Neural cell (in vitro differentiated cells): ENCODE measurements at regions not wholly inside any gene's neighbourhood (a gene's known extent, or its start where the extent isn't known, plus 50 kb on each side); places are given as distances from the start of the nearest gene placed in this dataset.

Experiments
- H2AFZ ChIP-seq: fragments of 200-600, 300-800 bp; sonication (generic), shearing (Covaris generic); 2 replicates; pipeline ENCODE4 v1.6.0; 2014; ENCODE audit warnings: low read depth, mild to moderate bottlenecking, antibody characterized with exemption, low read length, moderate library complexity
- H3F3A ChIP-seq: fragments of 200-600 bp; shearing (Covaris generic); 2 replicates; pipeline ENCODE4 v1.6.1; 2016; ENCODE audit warnings: mild to moderate bottlenecking, moderate library complexity, mixed read lengths, antibody characterized with exemption, low read length; ENCODE audit not compliant: insufficient read depth, poor library complexity, severe bottlenecking
- H3K27ac ChIP-seq: fragments of 200-600, 300-800 bp; sonication (generic), shearing (Covaris generic); 2 replicates; pipeline ENCODE4 v1.5.1; 2014; ENCODE audit warnings: mild to moderate bottlenecking, low read length, moderate library complexity
- H3K27me3 ChIP-seq: fragments of 300-800, 200-600 bp; sonication (generic), shearing (Covaris generic); 2 replicates; pipeline ENCODE4 v1.6.0; 2014; ENCODE audit warnings: mild to moderate bottlenecking, low read depth, low read length, moderate library complexity; ENCODE audit not compliant: insufficient read depth
- H3K36me3 ChIP-seq: fragments of 300-800, 200-600 bp; sonication (generic), shearing (Covaris generic); 2 replicates; pipeline ENCODE4 v1.5.1; 2014; ENCODE audit warnings: mild to moderate bottlenecking, antibody characterized with exemption, low read length, moderate library complexity; ENCODE audit not compliant: insufficient read depth
- H3K4me2 ChIP-seq: fragments of 300-800, 200-600 bp; sonication (generic), shearing (Covaris generic); 2 replicates; pipeline ENCODE4 v1.6.0; 2014; ENCODE audit warnings: mild to moderate bottlenecking, low read length
- H3K4me3 ChIP-seq: fragments of 300-800, 200-600 bp; sonication (generic), shearing (Covaris generic); 2 replicates; pipeline ENCODE4 v1.5.1; 2014; ENCODE audit warnings: mild to moderate bottlenecking, low read length, moderate library complexity
- H3K79me2 ChIP-seq: fragments of 200-600 bp; shearing (Covaris generic); replicated peaks from 2 replicates; pipeline ENCODE4 v1.6.0; 2014; ENCODE audit warnings: mild to moderate bottlenecking, low read length, moderate library complexity; ENCODE audit not compliant: insufficient read depth
- H3K9ac ChIP-seq: fragments of 300-800, 200-600 bp; sonication (generic), shearing (Covaris generic); 2 replicates; pipeline ENCODE4 v1.6.1; 2016; ENCODE audit warnings: mild to moderate bottlenecking, low read length, mixed read lengths
- H3K9me2 ChIP-seq: fragments of 200-600 bp; shearing (Covaris generic); 2 replicates; pipeline ENCODE4 v1.6.1; 2016; ENCODE audit warnings: mild to moderate bottlenecking, low read length, mixed read lengths; ENCODE audit not compliant: insufficient read depth
- H3K9me3 ChIP-seq: fragments of 200-600, 300-800 bp; sonication (generic), shearing (Covaris generic); 2 replicates; pipeline ENCODE4 v1.6.1; 2016; ENCODE audit warnings: mild to moderate bottlenecking, mixed run types, low read length, moderate library complexity, mixed read lengths
- H4K20me1 ChIP-seq: fragments of 200-600 bp; shearing (Covaris generic); 2 replicates; pipeline ENCODE4 v1.6.1; 2016; ENCODE audit warnings: mild to moderate bottlenecking, mixed run types; ENCODE audit not compliant: insufficient read depth
- CTCF ChIP-seq: fragments of 450-650 bp; IDR thresholded peaks from 2 replicates; pipeline ENCODE4 v1.5.1; 2014; ENCODE audit warnings: antibody characterized with exemption, mild to moderate bottlenecking, moderate library complexity; ENCODE audit not compliant: poor library complexity, severe bottlenecking
- EP300 ChIP-seq: fragments of 450-650 bp; conservative IDR thresholded peaks from 2 replicates; pipeline ENCODE4 v1.6.1; 2014; ENCODE audit warnings: antibody characterized with exemption, mild to moderate bottlenecking, moderate library complexity; ENCODE audit not compliant: poor library complexity, severe bottlenecking
- EZH2 ChIP-seq: fragments of 200-600, 300-800 bp; shearing (Covaris generic), sonication (generic); IDR thresholded peaks from 2 replicates; pipeline ENCODE4 v1.6.1; 2014; ENCODE audit warnings: antibody characterized with exemption, low read length, borderline replicate concordance, mild to moderate bottlenecking; ENCODE audit not compliant: insufficient read depth, poor library complexity, severe bottlenecking
- MXI1 ChIP-seq: fragments of 450-650 bp; conservative IDR thresholded peaks from 2 replicates; pipeline ENCODE4 v1.6.1; 2014; ENCODE audit warnings: antibody characterized with exemption, mild to moderate bottlenecking; ENCODE audit not compliant: poor library complexity, severe bottlenecking
- POLR2AphosphoS5 ChIP-seq: IDR thresholded peaks from 2 replicates; pipeline ENCODE4 v1.6.1; 2012
- RAD21 ChIP-seq: fragments of 450-650 bp; conservative IDR thresholded peaks from 2 replicates; pipeline ENCODE4 v1.6.1; 2014; ENCODE audit warnings: antibody characterized with exemption, mild to moderate bottlenecking, moderate library complexity
- REST ChIP-seq: IDR thresholded peaks from 2 replicates; pipeline ENCODE4 v1.6.1; 2012; ENCODE audit warnings: borderline replicate concordance
- SMC3 ChIP-seq: fragments of 450-650 bp; conservative IDR thresholded peaks from 2 replicates; pipeline ENCODE4 v1.6.1; 2014; ENCODE audit warnings: antibody characterized with exemption, mild to moderate bottlenecking, moderate library complexity; ENCODE audit not compliant: poor library complexity
- TAF1 ChIP-seq: IDR thresholded peaks from 2 replicates; pipeline ENCODE4 v1.6.1; 2012; ENCODE audit warnings: low read depth

- H4K20me1 ChIP-seq, result no peaks in the 10 kb centered on the region
- H3K36me3 ChIP-seq, result no peaks in the 10 kb centered on the region
- H3K27me3 ChIP-seq, result no peaks in the 10 kb centered on the region
- H3F3A ChIP-seq, result no peaks in the 10 kb centered on the region
- H3K9me2 ChIP-seq, result no peaks in the 10 kb centered on the region
- no peaks in the 10 kb centered on the region for H3K79me2 ChIP-seq
- no peak overlapping the region for H3K9ac ChIP-seq
- H3K27ac ChIP-seq, result no peak overlapping the region
- no peaks in the 10 kb centered on the region for H3K9me3 ChIP-seq
- TF ChIP-seq REST (no peak), EP300 (no peak), TAF1 (no peak), RAD21 (no peak), EZH2 (no peak)
- no peak overlapping the region for H3K4me2 ChIP-seq
- no peak overlapping the region for H3K4me3 ChIP-seq
- no peak overlapping the region for H2AFZ ChIP-seq
Observed at GRCh38 chr6:135566311-135567068, 69.0 kb upstream of the AHI1 start.

DNA sequence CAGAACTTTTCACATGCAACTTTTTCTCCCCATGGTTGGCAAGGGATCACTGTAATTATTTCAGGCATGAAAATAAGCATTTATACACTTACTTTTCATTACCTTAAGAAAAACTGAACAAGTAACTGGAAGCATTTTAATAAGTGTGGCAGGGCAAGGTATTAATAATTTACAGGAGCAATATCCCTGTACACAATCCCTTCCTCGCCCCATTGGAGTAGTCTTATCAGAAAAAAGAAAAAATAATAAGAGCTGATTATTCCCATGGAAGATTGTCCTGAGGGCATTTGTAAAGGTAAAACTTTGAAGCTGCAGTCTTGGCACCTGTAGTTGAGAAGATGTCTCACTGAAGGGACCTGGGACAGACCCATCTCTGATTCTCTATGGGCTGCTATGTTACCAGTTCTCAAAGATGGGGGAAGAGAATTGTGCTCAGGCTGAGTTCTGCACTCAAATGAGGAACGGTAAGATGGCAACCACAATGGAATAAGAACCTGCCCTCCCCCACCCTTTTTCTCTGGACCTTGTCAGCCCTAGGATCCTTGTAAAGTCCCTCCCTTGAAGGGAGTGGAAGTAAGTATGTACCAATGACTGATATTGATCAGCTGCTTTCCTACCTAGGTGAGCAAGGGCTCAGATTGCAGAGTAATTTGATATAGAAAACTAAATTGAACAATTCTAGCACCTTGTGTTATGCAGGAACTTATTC is 70.0 kb upstream of the AHI1 start:
- no peaks in the 10 kb centered on the region for H3K27me3 ChIP-seq

More for the DNA sequence above, 70.0 kb upstream of the AHI1 start:
- Histone ChIP-seq H3K4me2 (no peak overlapping the region), H3K9me2 (no peaks in the 10 kb centered on the region), H3K27ac (no peak overlapping the region), H3K9ac (no peak overlapping the region), H3F3A (no peaks in the 10 kb centered on the region), H3K79me2 (no peaks in the 10 kb centered on the region), H2AFZ (no peak overlapping the region), H3K36me3 (no peaks in the 10 kb centered on the region), H3K4me3 (no peak overlapping the region), H4K20me1 (no peaks in the 10 kb centered on the region), H3K9me3 (no peaks in the 10 kb centered on the region)
- TF ChIP-seq CTCF (no peak), REST (no peak), SMC3 (no peak), TAF1 (no peak), MXI1 (no peak), RAD21 (no peak), EZH2 (no peak), POLR2AphosphoS5 (no peak), EP300 (no peak)
